Neural progenitor cell (in vitro differentiated cells): ENCODE measurements at regions not wholly inside any gene's neighbourhood (a gene's known extent, or its start where the extent isn't known, plus 50 kb on each side); places are given as distances from the start of the nearest gene placed in this dataset.

Source experiments
- EZH2 ChIP-seq: fragments of 200-600 bp; sonication (generic); IDR thresholded peaks from 2 replicates; pipeline ENCODE4 v1.6.1; 2017; ENCODE audit warnings: antibody characterized with exemption, mild to moderate bottlenecking, moderate library complexity
- TF ChIP-seq, protein P1 (sequence below): fragments of 200-600 bp; sonication (generic); IDR thresholded peaks from 2 replicates; pipeline ENCODE4 v1.5.1; 2017; ENCODE audit warnings: antibody characterized with exemption, mild to moderate bottlenecking

DNA sequence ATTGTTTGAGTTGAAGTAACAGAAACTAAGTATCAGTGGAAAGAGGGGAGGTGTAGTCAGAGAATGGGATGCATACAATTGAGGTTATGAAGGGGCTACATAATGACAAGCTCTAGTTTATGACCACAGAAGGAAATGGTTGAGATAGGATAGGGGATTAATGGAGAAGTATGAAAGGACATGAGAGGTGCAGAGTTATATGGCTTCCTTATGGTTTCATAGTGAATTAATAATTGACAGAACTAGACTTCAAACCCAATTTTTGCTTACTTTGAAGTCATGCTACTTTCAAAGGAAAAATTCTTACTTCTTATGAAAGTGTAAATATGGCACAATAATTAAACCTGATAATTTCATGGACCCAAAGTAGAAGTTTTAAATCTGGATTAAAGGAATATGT is 340.3 kb upstream of the LRRC4C start:
- TF ChIP-seq EZH2, result no peak
- TF ChIP-seq, protein P1, sequence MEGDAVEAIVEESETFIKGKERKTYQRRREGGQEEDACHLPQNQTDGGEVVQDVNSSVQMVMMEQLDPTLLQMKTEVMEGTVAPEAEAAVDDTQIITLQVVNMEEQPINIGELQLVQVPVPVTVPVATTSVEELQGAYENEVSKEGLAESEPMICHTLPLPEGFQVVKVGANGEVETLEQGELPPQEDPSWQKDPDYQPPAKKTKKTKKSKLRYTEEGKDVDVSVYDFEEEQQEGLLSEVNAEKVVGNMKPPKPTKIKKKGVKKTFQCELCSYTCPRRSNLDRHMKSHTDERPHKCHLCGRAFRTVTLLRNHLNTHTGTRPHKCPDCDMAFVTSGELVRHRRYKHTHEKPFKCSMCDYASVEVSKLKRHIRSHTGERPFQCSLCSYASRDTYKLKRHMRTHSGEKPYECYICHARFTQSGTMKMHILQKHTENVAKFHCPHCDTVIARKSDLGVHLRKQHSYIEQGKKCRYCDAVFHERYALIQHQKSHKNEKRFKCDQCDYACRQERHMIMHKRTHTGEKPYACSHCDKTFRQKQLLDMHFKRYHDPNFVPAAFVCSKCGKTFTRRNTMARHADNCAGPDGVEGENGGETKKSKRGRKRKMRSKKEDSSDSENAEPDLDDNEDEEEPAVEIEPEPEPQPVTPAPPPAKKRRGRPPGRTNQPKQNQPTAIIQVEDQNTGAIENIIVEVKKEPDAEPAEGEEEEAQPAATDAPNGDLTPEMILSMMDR, result no peak
